Liver (tissue), 8 donors: ENCODE measurements at regions not wholly inside any gene's neighbourhood (a gene's known extent, or its start where the extent isn't known, plus 50 kb on each side); places are given as distances from the start of the nearest gene placed in this dataset.

Experiments
- DNase-seq: peaks from one replicate; pipeline ENCODE4 v3.0.0-alpha.2; 2017; ENCODE audit warnings: low spot score
- H3K27ac ChIP-seq, 2 donors: one replicate each; pipeline ENCODE4 v1.7.0; 2013; ENCODE audit warnings: inconsistent platforms in 2 of 2, low read length in 2 of 2, control low read depth in 1 of 2, low read depth in 1 of 2, mild to moderate bottlenecking in 1 of 2
- H3K27me3 ChIP-seq, 4 donors: one replicate each; pipeline versions ENCODE4 v1.6.1 to v1.7.0; 2013; ENCODE audit warnings: low read length in 3 of 4, inconsistent platforms in 1 of 4, mild to moderate bottlenecking in 1 of 4, moderate library complexity in 1 of 4; ENCODE audit not compliant: control insufficient read depth in 4 of 4, insufficient read depth in 4 of 4
- H3K36me3 ChIP-seq, 4 donors: one replicate each; pipeline versions ENCODE4 v1.6.1 to v1.7.0; 2013; ENCODE audit warnings: low read length in 3 of 4, mild to moderate bottlenecking in 3 of 4, low read depth in 1 of 4, moderate library complexity in 1 of 4; ENCODE audit not compliant: control insufficient read depth in 4 of 4, insufficient read depth in 3 of 4
- H3K4me1 ChIP-seq, 4 donors: one replicate each; pipeline versions ENCODE4 v1.6.1 to v1.7.0; 2013; ENCODE audit warnings: low read length in 3 of 4, mild to moderate bottlenecking in 3 of 4, moderate library complexity in 1 of 4; ENCODE audit not compliant: control insufficient read depth in 4 of 4, insufficient read depth in 4 of 4
- H3K4me3 ChIP-seq, 3 donors: one replicate each; pipeline versions ENCODE4 v1.6.1 to v1.7.0; 2013; ENCODE audit warnings: low read length in 3 of 3, control low read depth in 1 of 3, low read depth in 1 of 3, mild to moderate bottlenecking in 1 of 3
- H3K9ac ChIP-seq, 2 donors: one replicate each; pipeline ENCODE4 v1.7.0; 2013; ENCODE audit warnings: low read length in 2 of 2, mild to moderate bottlenecking in 2 of 2, moderate library complexity in 2 of 2, control low read depth in 1 of 2, low read depth in 1 of 2
- H3K9me3 ChIP-seq, 4 donors: one replicate each; pipeline versions ENCODE4 v1.6.1 to v1.7.0; 2013; ENCODE audit warnings: low read length in 3 of 4; ENCODE audit not compliant: control insufficient read depth in 4 of 4
- EGR1 ChIP-seq, 2 donors: IDR thresholded peaks; 2 replicates each; pipeline ENCODE4 v1.6.1; 2016 to 2018; ENCODE audit warnings: antibody characterized with exemption in 2 of 2, low read depth in 2 of 2
- FOXA1 ChIP-seq: IDR thresholded peaks from 2 replicates; pipeline ENCODE4 v1.6.1; 2016; ENCODE audit warnings: antibody characterized with exemption
- FOXA2 ChIP-seq: IDR thresholded peaks from 2 replicates; pipeline ENCODE4 v1.6.1; 2016; ENCODE audit warnings: antibody characterized with exemption
- GABPA ChIP-seq, 2 donors: IDR thresholded peaks in 1 of 2; conservative IDR thresholded peaks in 1 of 2; 2 replicates each; pipeline ENCODE4 v1.6.1; 2016; ENCODE audit warnings: antibody characterized with exemption in 2 of 2, mild to moderate bottlenecking in 1 of 2, moderate library complexity in 1 of 2
- HNF4A ChIP-seq, 2 donors: conservative IDR thresholded peaks; 2 replicates each; pipeline ENCODE4 v1.6.1; 2016; ENCODE audit warnings: antibody characterized with exemption in 2 of 2, mild to moderate bottlenecking in 2 of 2
- HNF4G ChIP-seq: IDR thresholded peaks from 2 replicates; pipeline ENCODE4 v1.6.1; 2016; ENCODE audit warnings: antibody characterized with exemption
- JUND ChIP-seq, 2 donors: IDR thresholded peaks; 2 replicates each; pipeline ENCODE4 v1.6.1; 2016; ENCODE audit warnings: antibody characterized with exemption in 2 of 2
- NR2F2 ChIP-seq: IDR thresholded peaks from 2 replicates; pipeline ENCODE4 v1.6.1; 2016; ENCODE audit warnings: antibody characterized with exemption
- RAD21 ChIP-seq, 2 donors: IDR thresholded peaks; 2 replicates each; pipeline ENCODE4 v1.6.1; 2016; ENCODE audit warnings: antibody characterized with exemption in 2 of 2, mild to moderate bottlenecking in 2 of 2
- RXRA ChIP-seq, 2 donors: IDR thresholded peaks; 2 replicates each; pipeline ENCODE4 v1.6.1; 2017 to 2018; ENCODE audit warnings: antibody characterized with exemption in 2 of 2, mild to moderate bottlenecking in 1 of 2
- SP1 ChIP-seq: IDR thresholded peaks from 2 replicates; pipeline ENCODE4 v1.6.1; 2018; ENCODE audit warnings: antibody characterized with exemption, mild to moderate bottlenecking
- TAF1 ChIP-seq: conservative IDR thresholded peaks from 2 replicates; pipeline ENCODE4 v1.6.1; 2016; ENCODE audit warnings: antibody characterized with exemption, mild to moderate bottlenecking
- YY1 ChIP-seq: IDR thresholded peaks from 2 replicates; pipeline ENCODE4 v1.6.1; 2016; ENCODE audit warnings: antibody characterized with exemption, mild to moderate bottlenecking
- WGBS: extraction: QIAGEN DNeasy Blood & Tissue Kit; methylation state at CpG from one replicate; pipeline ENCODE4 v1.1.7; 2013; 5-methylcytosine and 5-hydroxymethylcytosine counted together
- TF ChIP-seq, protein P1 (sequence below): IDR thresholded peaks from 2 replicates; pipeline ENCODE4 v1.6.1; 2016; ENCODE audit warnings: antibody characterized with exemption
- TF ChIP-seq, protein P2 (sequence below): IDR thresholded peaks from 2 replicates; pipeline ENCODE4 v1.6.1; 2016; ENCODE audit warnings: antibody characterized with exemption, mild to moderate bottlenecking
- TF ChIP-seq, protein P3 (sequence below): IDR thresholded peaks from 2 replicates; pipeline ENCODE4 v1.6.1; 2016; ENCODE audit warnings: antibody characterized with exemption
- TF ChIP-seq, protein P4 (sequence below): IDR thresholded peaks from 2 replicates; pipeline ENCODE4 v1.6.1; 2016; ENCODE audit warnings: antibody characterized with exemption
- TF ChIP-seq, protein P5 (sequence below): fragments of 150-350 bp; IDR thresholded peaks from 2 replicates; pipeline ENCODE4 v1.5.1; 2017; ENCODE audit warnings: improper control_type of control experiment, low read depth, low read length; ENCODE audit not compliant: missing input control
- donor health status: healthy.
- donor health status: healthy.
- donor health status: healthy.
- donor health status: healthy.
- donor health status: healthy.

DNA sequence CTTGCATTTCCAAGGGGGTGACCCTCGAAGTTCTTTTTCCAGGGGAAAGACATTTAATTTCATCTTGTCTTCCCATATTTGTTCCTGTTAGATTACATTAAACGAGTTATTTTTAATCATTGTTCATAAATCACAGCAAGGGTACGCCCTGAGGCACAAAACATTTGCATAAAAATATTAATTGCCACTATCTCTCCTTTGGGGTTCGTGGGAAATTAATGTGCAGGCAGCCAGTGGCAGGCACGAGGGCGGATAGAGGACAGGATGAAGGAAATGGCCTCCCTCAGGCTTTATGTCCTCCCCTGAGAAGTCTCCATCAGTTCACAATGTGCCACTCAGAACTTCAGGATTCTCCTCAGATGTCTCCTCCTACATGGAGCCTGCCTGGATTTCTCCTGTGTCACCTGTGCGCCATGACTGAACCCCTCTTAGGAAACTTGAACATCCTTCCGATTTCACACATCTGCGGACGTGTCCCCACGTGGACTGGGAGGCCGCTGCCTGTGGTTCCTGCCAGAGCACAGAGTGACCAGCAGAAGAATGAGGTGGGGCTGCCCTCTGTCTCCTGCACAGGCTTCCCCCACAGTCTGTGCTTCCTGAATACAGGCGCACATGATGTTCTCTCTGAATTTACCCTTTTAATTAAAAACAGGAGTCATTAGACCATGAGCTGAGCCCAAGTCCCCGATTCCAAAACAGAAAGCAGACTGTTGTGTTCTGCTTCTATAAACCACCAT, 1085.9 kb downstream of the TBC1D22A start:
- TF ChIP-seq GABPA (IDR thresholded peaks at IDR 0.05 in 1 of 2, conservative IDR thresholded peaks at IDR 0.05 in 1 of 2) (no peak), EGR1 (IDR thresholded peaks at IDR 0.05; ENCODE audit: low read depth in 2 of 2) (no peak), JUND (IDR thresholded peaks at IDR 0.05) (no peak), SP1 (no peak), HNF4A (conservative IDR thresholded peaks at IDR 0.05) (no peak), RAD21 (IDR thresholded peaks at IDR 0.05) (no peak), NR2F2 (no peak), RXRA (IDR thresholded peaks at IDR 0.05) (no peak), FOXA1 (no peak), TAF1 (no peak), YY1 (no peak), FOXA2 (no peak), HNF4G (no peak)
- TF ChIP-seq, protein P1, sequence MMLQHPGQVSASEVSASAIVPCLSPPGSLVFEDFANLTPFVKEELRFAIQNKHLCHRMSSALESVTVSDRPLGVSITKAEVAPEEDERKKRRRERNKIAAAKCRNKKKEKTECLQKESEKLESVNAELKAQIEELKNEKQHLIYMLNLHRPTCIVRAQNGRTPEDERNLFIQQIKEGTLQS = no peak
- TF ChIP-seq, protein P2, sequence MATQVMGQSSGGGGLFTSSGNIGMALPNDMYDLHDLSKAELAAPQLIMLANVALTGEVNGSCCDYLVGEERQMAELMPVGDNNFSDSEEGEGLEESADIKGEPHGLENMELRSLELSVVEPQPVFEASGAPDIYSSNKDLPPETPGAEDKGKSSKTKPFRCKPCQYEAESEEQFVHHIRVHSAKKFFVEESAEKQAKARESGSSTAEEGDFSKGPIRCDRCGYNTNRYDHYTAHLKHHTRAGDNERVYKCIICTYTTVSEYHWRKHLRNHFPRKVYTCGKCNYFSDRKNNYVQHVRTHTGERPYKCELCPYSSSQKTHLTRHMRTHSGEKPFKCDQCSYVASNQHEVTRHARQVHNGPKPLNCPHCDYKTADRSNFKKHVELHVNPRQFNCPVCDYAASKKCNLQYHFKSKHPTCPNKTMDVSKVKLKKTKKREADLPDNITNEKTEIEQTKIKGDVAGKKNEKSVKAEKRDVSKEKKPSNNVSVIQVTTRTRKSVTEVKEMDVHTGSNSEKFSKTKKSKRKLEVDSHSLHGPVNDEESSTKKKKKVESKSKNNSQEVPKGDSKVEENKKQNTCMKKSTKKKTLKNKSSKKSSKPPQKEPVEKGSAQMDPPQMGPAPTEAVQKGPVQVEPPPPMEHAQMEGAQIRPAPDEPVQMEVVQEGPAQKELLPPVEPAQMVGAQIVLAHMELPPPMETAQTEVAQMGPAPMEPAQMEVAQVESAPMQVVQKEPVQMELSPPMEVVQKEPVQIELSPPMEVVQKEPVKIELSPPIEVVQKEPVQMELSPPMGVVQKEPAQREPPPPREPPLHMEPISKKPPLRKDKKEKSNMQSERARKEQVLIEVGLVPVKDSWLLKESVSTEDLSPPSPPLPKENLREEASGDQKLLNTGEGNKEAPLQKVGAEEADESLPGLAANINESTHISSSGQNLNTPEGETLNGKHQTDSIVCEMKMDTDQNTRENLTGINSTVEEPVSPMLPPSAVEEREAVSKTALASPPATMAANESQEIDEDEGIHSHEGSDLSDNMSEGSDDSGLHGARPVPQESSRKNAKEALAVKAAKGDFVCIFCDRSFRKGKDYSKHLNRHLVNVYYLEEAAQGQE = no peak
- TF ChIP-seq, protein P3, sequence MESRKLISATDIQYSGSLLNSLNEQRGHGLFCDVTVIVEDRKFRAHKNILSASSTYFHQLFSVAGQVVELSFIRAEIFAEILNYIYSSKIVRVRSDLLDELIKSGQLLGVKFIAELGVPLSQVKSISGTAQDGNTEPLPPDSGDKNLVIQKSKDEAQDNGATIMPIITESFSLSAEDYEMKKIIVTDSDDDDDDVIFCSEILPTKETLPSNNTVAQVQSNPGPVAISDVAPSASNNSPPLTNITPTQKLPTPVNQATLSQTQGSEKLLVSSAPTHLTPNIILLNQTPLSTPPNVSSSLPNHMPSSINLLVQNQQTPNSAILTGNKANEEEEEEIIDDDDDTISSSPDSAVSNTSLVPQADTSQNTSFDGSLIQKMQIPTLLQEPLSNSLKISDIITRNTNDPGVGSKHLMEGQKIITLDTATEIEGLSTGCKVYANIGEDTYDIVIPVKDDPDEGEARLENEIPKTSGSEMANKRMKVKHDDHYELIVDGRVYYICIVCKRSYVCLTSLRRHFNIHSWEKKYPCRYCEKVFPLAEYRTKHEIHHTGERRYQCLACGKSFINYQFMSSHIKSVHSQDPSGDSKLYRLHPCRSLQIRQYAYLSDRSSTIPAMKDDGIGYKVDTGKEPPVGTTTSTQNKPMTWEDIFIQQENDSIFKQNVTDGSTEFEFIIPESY = no peak
- TF ChIP-seq, protein P4, sequence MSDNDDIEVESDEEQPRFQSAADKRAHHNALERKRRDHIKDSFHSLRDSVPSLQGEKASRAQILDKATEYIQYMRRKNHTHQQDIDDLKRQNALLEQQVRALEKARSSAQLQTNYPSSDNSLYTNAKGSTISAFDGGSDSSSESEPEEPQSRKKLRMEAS = no peak
- TF ChIP-seq, protein P5, sequence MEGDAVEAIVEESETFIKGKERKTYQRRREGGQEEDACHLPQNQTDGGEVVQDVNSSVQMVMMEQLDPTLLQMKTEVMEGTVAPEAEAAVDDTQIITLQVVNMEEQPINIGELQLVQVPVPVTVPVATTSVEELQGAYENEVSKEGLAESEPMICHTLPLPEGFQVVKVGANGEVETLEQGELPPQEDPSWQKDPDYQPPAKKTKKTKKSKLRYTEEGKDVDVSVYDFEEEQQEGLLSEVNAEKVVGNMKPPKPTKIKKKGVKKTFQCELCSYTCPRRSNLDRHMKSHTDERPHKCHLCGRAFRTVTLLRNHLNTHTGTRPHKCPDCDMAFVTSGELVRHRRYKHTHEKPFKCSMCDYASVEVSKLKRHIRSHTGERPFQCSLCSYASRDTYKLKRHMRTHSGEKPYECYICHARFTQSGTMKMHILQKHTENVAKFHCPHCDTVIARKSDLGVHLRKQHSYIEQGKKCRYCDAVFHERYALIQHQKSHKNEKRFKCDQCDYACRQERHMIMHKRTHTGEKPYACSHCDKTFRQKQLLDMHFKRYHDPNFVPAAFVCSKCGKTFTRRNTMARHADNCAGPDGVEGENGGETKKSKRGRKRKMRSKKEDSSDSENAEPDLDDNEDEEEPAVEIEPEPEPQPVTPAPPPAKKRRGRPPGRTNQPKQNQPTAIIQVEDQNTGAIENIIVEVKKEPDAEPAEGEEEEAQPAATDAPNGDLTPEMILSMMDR = no peak
- 80% methylated on average over 14 of the region's 14 CpGs for WGBS
- no peaks in the 10 kb centered on the region for H3K9me3 ChIP-seq
- no peak overlapping the region for H3K9ac ChIP-seq
- no peaks in the 10 kb centered on the region for H3K4me1 ChIP-seq
- no peaks in the 10 kb centered on the region for H3K27me3 ChIP-seq
- no peaks in the 10 kb centered on the region for H3K36me3 ChIP-seq
- H3K27ac ChIP-seq = no peak overlapping the region
- no peak overlapping the region for H3K4me3 ChIP-seq
- DNase-seq = no peak
